RWPE2 (cell line): ENCODE measurements at regions not wholly inside any gene's neighbourhood (a gene's known extent, or its start where the extent isn't known, plus 50 kb on each side); places are given as distances from the start of the nearest gene placed in this dataset.
A peak's percentile ranks its signal among the peaks of the same experiment; 100 is the strongest.

Experiments
- ATAC-seq: fragments of 200-7000 bp; cut with Tn5 transposase; 3 replicates; pipeline ENCODE4 v1.9.1; 2021; ENCODE audit warnings: low read depth
- DNase-seq: peaks from one replicate; pipeline ENCODE4 v3.0.0-alpha.2; 2020; ENCODE audit warnings: low spot score
- H3K27ac ChIP-seq: fragments of 450-650 bp; 2 replicates; pipeline ENCODE4 v1.5.1; 2017; ENCODE audit warnings: mild to moderate bottlenecking; ENCODE audit not compliant: poor library complexity, severe bottlenecking
- H3K27me3 ChIP-seq: fragments of 250-450 bp; sonication (Bioruptor Pico); 2 replicates; pipeline ENCODE4 v1.5.1; 2021; ENCODE audit warnings: mild to moderate bottlenecking, moderate library complexity; ENCODE audit not compliant: insufficient read depth, poor library complexity, severe bottlenecking
- H3K36me3 ChIP-seq: fragments of 250-450 bp; sonication (Bioruptor Pico); 2 replicates; pipeline ENCODE4 v1.5.1; 2020; ENCODE audit warnings: low read depth, mild to moderate bottlenecking, moderate library complexity
- H3K4me1 ChIP-seq: fragments of 250-450 bp; sonication (Bioruptor Pico); 2 replicates; pipeline ENCODE4 v1.5.1; 2021; ENCODE audit warnings: mild to moderate bottlenecking, moderate library complexity; ENCODE audit not compliant: insufficient read depth, poor library complexity, severe bottlenecking
- H3K4me3 ChIP-seq: fragments of 250-450 bp; sonication (Bioruptor Pico); 2 replicates; pipeline ENCODE4 v1.5.1; 2021; ENCODE audit warnings: mild to moderate bottlenecking, moderate library complexity; ENCODE audit not compliant: severe bottlenecking
- H3K9me3 ChIP-seq: fragments of 250-450 bp; sonication (Bioruptor Pico); 2 replicates; pipeline ENCODE4 v1.5.1; 2021; ENCODE audit warnings: mild to moderate bottlenecking, moderate library complexity; ENCODE audit not compliant: severe bottlenecking
- CTCF ChIP-seq: fragments of 450-650 bp; IDR thresholded peaks from one replicate; pipeline ENCODE4 v1.5.1; 2017; ENCODE audit warnings: mild to moderate bottlenecking, moderate library complexity; ENCODE audit not compliant: poor library complexity, severe bottlenecking

- Histone ChIP-seq H3K9me3 (no peaks in the 10 kb centered on the region), H3K27me3 (no peaks in the 10 kb centered on the region), H3K4me1 (peaks cover 12% of the 10 kb centered on the region), H3K27ac (peak overlapping the region; percentile 35), H3K36me3 (no peaks in the 10 kb centered on the region), H3K4me3 (no peak overlapping the region)
- ATAC-seq (no peak), DNase-seq (no peak)
- TF ChIP-seq CTCF, result no peak
Observed at GRCh38 chr4:13942977-13943376, 315.5 kb upstream of the BOD1L1 start.

- H3K27ac ChIP-seq, result peak overlapping the region; percentile 35
- no peak overlapping the region for H3K4me3 ChIP-seq
- peak; percentile 94 for ATAC-seq
- no peaks in the 10 kb centered on the region for H3K36me3 ChIP-seq
- TF ChIP-seq CTCF, result no peak
- DNase-seq, result peak; percentile 88
- peaks cover 12% of the 10 kb centered on the region for H3K4me1 ChIP-seq
- H3K27me3 ChIP-seq, result no peaks in the 10 kb centered on the region
- no peaks in the 10 kb centered on the region for H3K9me3 ChIP-seq
Observed at GRCh38 chr4:13944095-13944511, 316.6 kb upstream of the BOD1L1 start.

GRCh38 chr4:13947921-13948320, 320.4 kb upstream of the BOD1L1 start:
- H3K9me3 ChIP-seq, result no peaks in the 10 kb centered on the region
- no peak for ATAC-seq
- no peak overlapping the region for H3K27ac ChIP-seq
- H3K4me1 ChIP-seq, result peaks cover 10% of the 10 kb centered on the region
- no peak for TF ChIP-seq CTCF
- DNase-seq, result no peak
- no peak overlapping the region for H3K4me3 ChIP-seq
- no peaks in the 10 kb centered on the region for H3K27me3 ChIP-seq
- H3K36me3 ChIP-seq, result no peaks in the 10 kb centered on the region

GRCh38 chr4:13950491-13950890, 323.0 kb upstream of the BOD1L1 start:
- Histone ChIP-seq H3K36me3 (no peaks in the 10 kb centered on the region), H3K9me3 (no peaks in the 10 kb centered on the region), H3K27ac (no peak overlapping the region), H3K27me3 (no peaks in the 10 kb centered on the region), H3K4me3 (no peak overlapping the region), H3K4me1 (no peaks in the 10 kb centered on the region)
- no peak for ATAC-seq
- DNase-seq, result no peak
- no peak for TF ChIP-seq CTCF

GRCh38 chr4:13953083-13953482, 325.6 kb upstream of the BOD1L1 start:
- no peak overlapping the region for H3K27ac ChIP-seq
- no peaks in the 10 kb centered on the region for H3K9me3 ChIP-seq
- no peak overlapping the region for H3K4me3 ChIP-seq
- H3K36me3 ChIP-seq, result no peaks in the 10 kb centered on the region
- DNase-seq (no peak), ATAC-seq (no peak)
- no peaks in the 10 kb centered on the region for H3K4me1 ChIP-seq
- no peaks in the 10 kb centered on the region for H3K27me3 ChIP-seq
- no peak for TF ChIP-seq CTCF
